Fibroblast of pulmonary artery (primary cell): ENCODE measurements at regions not wholly inside any gene's neighbourhood (a gene's known extent, or its start where the extent isn't known, plus 50 kb on each side); places are given as distances from the start of the nearest gene placed in this dataset.
"Not testable (repeated sequence)": the region's sequence is repeated elsewhere in the genome, so short reads cannot be mapped to it uniquely, and the experiment has no call there.

ENCODE experiments used
- DNase-seq: peaks from one replicate; pipeline ENCODE4 v3.0.0-alpha.2; 2010; ENCODE audit warnings: low read depth
- H3K4me3 ChIP-seq: replicated peaks from 2 replicates; pipeline ENCODE4 v1.5.1; 2011; ENCODE audit warnings: low read depth, mild to moderate bottlenecking, control low read depth, low read length, moderate library complexity
- TF ChIP-seq, protein P1 (sequence below): IDR thresholded peaks from 2 replicates; pipeline ENCODE4 v1.5.1; 2011; ENCODE audit warnings: mild to moderate bottlenecking, control low read depth, low read length, inconsistent platforms; ENCODE audit errors: missing control alignments

DNA sequence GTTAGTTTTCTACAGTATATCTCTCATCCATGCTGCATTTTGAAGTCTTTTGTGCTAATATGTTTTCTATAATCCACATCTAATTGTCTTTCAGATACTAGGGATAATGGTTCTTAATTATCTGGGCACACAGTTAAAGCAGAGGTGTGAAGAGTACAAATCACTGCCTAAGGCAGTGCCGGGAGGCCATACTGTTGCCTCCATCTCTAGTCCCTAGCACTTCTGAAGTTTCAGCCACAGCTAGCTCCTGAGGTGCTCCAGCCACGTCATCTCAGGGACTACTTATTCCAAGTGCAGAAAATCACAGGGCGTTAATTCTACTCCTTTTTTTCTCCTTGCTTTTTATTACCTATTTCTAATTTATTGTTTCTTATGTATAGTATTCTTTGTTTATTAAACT is 760.0 kb upstream of the FAM174A start:
- TF ChIP-seq, protein P1, sequence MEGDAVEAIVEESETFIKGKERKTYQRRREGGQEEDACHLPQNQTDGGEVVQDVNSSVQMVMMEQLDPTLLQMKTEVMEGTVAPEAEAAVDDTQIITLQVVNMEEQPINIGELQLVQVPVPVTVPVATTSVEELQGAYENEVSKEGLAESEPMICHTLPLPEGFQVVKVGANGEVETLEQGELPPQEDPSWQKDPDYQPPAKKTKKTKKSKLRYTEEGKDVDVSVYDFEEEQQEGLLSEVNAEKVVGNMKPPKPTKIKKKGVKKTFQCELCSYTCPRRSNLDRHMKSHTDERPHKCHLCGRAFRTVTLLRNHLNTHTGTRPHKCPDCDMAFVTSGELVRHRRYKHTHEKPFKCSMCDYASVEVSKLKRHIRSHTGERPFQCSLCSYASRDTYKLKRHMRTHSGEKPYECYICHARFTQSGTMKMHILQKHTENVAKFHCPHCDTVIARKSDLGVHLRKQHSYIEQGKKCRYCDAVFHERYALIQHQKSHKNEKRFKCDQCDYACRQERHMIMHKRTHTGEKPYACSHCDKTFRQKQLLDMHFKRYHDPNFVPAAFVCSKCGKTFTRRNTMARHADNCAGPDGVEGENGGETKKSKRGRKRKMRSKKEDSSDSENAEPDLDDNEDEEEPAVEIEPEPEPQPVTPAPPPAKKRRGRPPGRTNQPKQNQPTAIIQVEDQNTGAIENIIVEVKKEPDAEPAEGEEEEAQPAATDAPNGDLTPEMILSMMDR: no peak
- no peak for DNase-seq
- H3K4me3 ChIP-seq: no peak overlapping the region

DNA sequence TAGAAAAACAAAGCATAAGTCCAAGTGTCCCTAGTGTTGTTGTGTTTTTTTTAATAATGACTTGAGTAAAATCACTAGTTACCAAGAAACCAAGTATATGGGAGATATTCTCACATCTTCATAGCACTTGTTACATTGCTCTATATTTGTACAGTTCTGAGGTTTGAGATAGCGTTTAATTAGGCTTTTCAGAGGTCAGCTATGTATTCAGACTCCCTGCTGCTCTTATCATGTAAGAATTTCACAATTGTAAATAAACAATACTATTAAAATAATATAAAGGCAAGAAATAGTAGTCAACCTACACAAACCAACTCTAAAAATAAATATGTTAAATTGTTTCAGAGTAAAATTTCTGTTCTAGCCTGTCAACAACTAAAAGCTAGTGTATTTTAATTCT is 761.9 kb upstream of the FAM174A start:
- H3K4me3 ChIP-seq: no peak overlapping the region
- DNase-seq: no peak
- TF ChIP-seq, protein P1: no peak

DNA sequence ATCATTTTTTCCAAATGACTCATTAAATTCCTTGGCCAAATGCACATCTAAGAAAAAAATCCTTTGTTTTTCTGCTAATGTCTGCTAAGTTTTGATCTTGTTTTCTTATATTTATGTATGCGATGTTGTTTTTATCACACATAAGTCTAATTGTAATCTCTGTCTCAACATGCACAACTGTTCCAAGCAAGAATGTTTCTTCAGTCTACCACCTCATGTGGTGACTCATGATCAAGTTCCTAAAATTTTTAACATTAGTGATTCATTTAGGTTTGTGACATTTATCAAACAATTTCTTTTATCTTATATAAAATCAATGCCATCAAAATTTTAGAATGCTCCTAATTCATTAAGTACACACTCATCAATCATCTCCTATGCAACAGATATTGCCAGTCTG is 763.9 kb upstream of the FAM174A start:
- TF ChIP-seq, protein P1: no peak
- H3K4me3 ChIP-seq: no peak overlapping the region
- peak; percentile 1 for DNase-seq

DNA sequence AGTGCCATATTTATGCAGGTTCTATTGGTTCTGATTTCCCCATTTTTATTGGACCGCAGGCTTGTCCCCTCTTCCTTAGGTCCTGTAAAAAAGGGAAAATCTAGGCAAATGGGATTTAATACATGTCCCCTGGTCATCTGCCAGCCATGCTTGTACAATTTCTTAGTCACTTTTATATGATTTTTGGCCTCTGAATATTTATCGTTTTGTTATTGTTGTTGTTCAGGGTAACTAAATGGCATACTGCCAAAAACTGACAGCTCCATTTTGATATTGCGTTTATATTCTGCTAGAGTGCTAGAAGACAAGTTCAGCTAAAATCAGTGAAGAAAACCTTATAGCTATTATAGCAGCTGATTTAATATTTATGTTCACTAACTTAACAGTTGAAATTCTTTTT is 770.2 kb upstream of the FAM174A start:
- TF ChIP-seq, protein P1: no peak
- H3K4me3 ChIP-seq: no peak overlapping the region
- peak; percentile 29 for DNase-seq

DNA sequence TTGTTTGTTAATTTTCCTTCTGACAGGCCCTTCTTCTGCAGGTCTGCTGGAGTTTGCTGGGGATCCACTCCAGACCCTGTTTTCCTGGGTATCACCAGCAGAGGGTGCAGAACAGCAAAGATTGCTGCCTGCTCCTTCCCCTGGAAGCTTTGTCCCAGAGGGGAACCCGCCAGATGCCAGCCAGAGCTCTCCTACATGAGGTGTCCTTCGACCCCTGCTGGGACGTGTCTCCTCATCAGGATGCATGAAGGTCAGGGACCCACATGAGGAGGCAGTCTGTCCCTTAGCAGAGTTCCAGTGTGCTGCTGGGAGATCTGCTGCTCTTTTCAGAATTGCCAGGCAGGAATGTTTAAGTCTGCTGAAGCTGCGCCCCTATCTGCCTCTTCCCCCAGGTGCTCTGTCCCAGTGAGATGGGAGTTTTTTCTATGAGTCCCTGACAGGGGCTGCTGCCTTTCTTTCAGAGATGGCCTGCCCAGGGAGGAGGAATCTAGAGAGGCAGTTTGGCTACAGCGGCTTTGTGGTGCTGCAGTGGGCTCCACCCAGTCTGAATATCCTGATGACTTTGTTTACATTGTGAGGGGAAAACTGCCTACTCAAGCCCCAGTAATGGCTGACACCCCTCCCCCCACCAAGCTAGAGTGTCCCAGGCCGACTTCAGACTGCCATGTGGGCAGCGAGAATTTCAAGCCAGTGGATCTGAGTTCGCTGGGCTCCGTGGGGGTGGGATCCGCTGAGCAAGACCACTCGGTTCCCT is 772.0 kb upstream of the FAM174A start:
- DNase-seq: no peak
- H3K4me3 ChIP-seq: no peak overlapping the region
- TF ChIP-seq, protein P1: no peak

DNA sequence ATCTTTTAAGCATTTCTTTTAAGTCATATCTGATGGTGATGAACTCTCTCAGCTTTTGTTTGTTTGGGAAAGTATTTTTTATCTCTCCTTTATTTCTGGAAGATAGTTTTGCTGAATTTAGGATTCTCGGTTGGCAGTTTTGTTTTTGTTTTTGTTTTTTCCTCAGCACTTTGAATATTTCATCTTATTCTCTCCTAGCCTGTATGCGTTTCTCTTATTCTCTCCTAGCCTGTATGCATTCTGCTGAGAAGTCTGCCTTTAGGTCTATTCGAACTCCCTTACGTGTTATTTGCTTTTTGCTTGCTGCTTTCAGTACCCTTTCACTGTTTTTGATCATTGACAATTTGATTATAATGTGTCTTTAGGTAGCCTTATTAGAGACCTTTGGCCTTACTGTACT is 787.8 kb upstream of the FAM174A start:
- no peak overlapping the region for H3K4me3 ChIP-seq
- DNase-seq: no peak
- TF ChIP-seq, protein P1: no peak

DNA sequence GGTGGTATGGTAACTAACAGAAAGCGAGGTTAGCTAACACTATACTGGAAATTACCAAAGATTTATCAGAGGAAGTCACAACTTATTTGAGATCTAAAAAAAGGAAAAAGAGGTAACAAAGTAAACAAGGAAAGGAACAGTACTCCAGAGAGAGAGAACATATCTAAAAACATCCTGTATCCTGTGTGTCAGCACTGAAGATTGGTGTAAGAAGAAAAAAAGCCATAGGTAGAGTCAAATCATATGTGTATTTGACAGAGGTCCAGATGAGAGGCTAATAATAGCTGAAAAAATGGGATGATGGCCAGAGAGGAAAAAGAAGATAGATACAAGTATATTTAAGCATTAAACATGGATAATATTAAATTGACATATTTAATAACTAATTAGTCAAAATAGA is 802.0 kb upstream of the FAM174A start:
- DNase-seq, H3K4me3 ChIP-seq: not testable (repeated sequence)

DNA sequence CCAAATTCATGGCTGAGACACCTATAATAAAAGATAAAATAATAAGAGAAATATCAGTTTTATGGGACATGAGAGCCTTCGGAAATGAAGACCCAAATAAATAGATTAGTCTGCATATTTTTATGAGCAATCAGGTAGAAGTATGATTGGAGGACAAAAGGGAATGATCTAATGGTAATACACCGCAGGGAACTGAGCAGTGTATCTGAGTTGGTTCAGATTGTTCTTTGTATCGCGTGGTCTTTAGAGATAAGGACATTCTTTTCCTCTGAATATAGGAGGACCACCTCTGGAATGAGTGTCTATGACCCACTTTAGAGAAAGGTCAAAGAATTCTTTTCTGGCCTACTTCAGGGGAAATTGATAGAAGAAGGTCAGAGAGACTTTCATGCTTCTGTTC is 801.8 kb upstream of the CHD1 start:
- not testable (repeated sequence) for DNase-seq, H3K4me3 ChIP-seq
